GM12878 (cell line): ENCODE measurements at regions not wholly inside any gene's neighbourhood (a gene's known extent, or its start where the extent isn't known, plus 50 kb on each side); places are given as distances from the start of the nearest gene placed in this dataset.

Experiments used
- ATAC-seq: fragments of 200-7000 bp; cut with Tn5 transposase; 3 replicates; pipeline ENCODE4 v1.9.1; 2020; ENCODE audit warnings: mild to moderate bottlenecking, moderate library complexity
- BruUV-seq: library from RNA; stranded (reverse); fragments of 400-500 nt; replicated peaks from 2 replicates; lab custom pipeline; 2021; lab: Mats Ljungman, UMichigan
- CTCF ChIA-PET: fragments of 300-600 bp; sonication (Branson Sonifier 250); formaldehyde crosslinking; extraction: SDS; loops from one replicate; lab custom pipeline; 2021; ENCODE audit warnings: inconsistent platforms; lab: Yijun Ruan, JAX
- POLR2A ChIA-PET: fragments of 350-600 bp; formaldehyde crosslinking; extraction: SDS; loops from one replicate; lab custom pipeline; 2021; ENCODE audit warnings: inconsistent platforms; lab: Charles Lee
- RAD21 ChIA-PET: fragments of 300-600 bp; sonication (Branson Sonifier 250); formaldehyde crosslinking; loops from one replicate; lab custom pipeline; 2023; ENCODE audit warnings: antibody characterized with exemption; ENCODE audit not compliant: unreplicated experiment; lab: Charles Lee
- SMC1A ChIA-PET: fragments of 300-600 bp; sonication (Branson Sonifier 250); formaldehyde crosslinking; loops from one replicate; lab custom pipeline; 2023; ENCODE audit not compliant: unreplicated experiment, uncharacterized antibody; lab: Charles Lee
- DNase-seq: peaks from one replicate; pipeline ENCODE4 v3.0.0-alpha.2; 2011; ENCODE audit warnings: low read depth, low spot score
- FAIRE-seq: peaks from 3 replicates; lab custom pipeline; 2011; peaks lifted over from hg19 to GRCh38; lab: Jason Lieb, UNC
- H2AFZ ChIP-seq: 2 replicates; pipeline ENCODE4 v1.6.0; 2011; ENCODE audit warnings: low read depth, low read length, control low read depth; ENCODE audit not compliant: control insufficient read depth
- H3K27ac ChIP-seq: 2 replicates; pipeline ENCODE4 v1.5.1; 2011; ENCODE audit warnings: control low read depth; ENCODE audit not compliant: control insufficient read depth, insufficient read depth
- H3K27me3 ChIP-seq, 2 experiments: replicated peaks in 1 of 2; 2 replicates each; pipeline versions ENCODE4 v1.6.0 to v1.6.1; 2011; ENCODE audit warnings: low read length in 1 of 2; ENCODE audit not compliant: control insufficient read depth in 2 of 2, insufficient read depth in 2 of 2
- H3K36me3 ChIP-seq, 2 experiments: 2 replicates each; pipeline ENCODE4 v1.5.1; 2011; ENCODE audit warnings: low read length in 1 of 2; ENCODE audit not compliant: control insufficient read depth in 2 of 2, insufficient read depth in 2 of 2
- H3K4me1 ChIP-seq: 2 replicates; pipeline ENCODE4 v1.6.1; 2011; ENCODE audit warnings: mild to moderate bottlenecking, low read length, moderate library complexity, mixed read lengths; ENCODE audit not compliant: control insufficient read depth, insufficient read depth
- H3K4me2 ChIP-seq: 2 replicates; pipeline ENCODE4 v1.6.0; 2011; ENCODE audit warnings: control low read depth; ENCODE audit not compliant: control insufficient read depth, insufficient read depth
- H3K4me3 ChIP-seq: fragments of 200-600 bp; sonication (generic); 2 replicates; pipeline ENCODE4 v1.5.1; 2016
- H3K79me2 ChIP-seq: 2 replicates; pipeline ENCODE4 v1.6.0; 2011; ENCODE audit warnings: low read length; ENCODE audit not compliant: control insufficient read depth, insufficient read depth
- H3K9ac ChIP-seq: 2 replicates; pipeline ENCODE4 v1.8.0; 2011; ENCODE audit warnings: low read length, control low read depth, mixed read lengths; ENCODE audit not compliant: control insufficient read depth, insufficient read depth
- H3K9me3 ChIP-seq: replicated peaks from 3 replicates; pipeline ENCODE4 v1.5.1; 2011; ENCODE audit warnings: mild to moderate bottlenecking, low read length; ENCODE audit not compliant: control insufficient read depth, insufficient read depth
- H4K20me1 ChIP-seq: 2 replicates; pipeline ENCODE4 v1.6.0; 2011; ENCODE audit not compliant: control insufficient read depth, insufficient read depth
- ATF7 ChIP-seq: fragments of 450-650 bp; IDR thresholded peaks from 2 replicates; pipeline ENCODE4 v1.6.1; 2016; ENCODE audit warnings: low read depth, mild to moderate bottlenecking
- BMI1 ChIP-seq: fragments of 450-650 bp; IDR thresholded peaks from 2 replicates; pipeline ENCODE4 v1.6.1; 2016; ENCODE audit warnings: mild to moderate bottlenecking, moderate library complexity, borderline replicate concordance
- CHD1 ChIP-seq: IDR thresholded peaks from 2 replicates; pipeline ENCODE4 v1.6.1; 2012; ENCODE audit warnings: low read depth, low read length, improper control_type of control experiment
- ETV6 ChIP-seq, 2 experiments: fragments of 450-650 bp in 1 of 2; IDR thresholded peaks in 1 of 2; conservative IDR thresholded peaks in 1 of 2; 2 replicates each; pipeline ENCODE4 v1.6.1; 2014; ENCODE audit warnings: antibody characterized with exemption in 1 of 2, borderline replicate concordance in 1 of 2, low read depth in 1 of 2, mild to moderate bottlenecking in 1 of 2, moderate library complexity in 1 of 2
- FOXK2 ChIP-seq: fragments of 450-650 bp; IDR thresholded peaks from 2 replicates; pipeline ENCODE4 v1.6.1; 2017; ENCODE audit warnings: mild to moderate bottlenecking, moderate library complexity
- IKZF1 ChIP-seq: fragments of 450-650 bp; conservative IDR thresholded peaks from 2 replicates; pipeline ENCODE4 v1.6.1; 2017; ENCODE audit warnings: antibody characterized with exemption, mild to moderate bottlenecking
- JUNB ChIP-seq: IDR thresholded peaks from 2 replicates; pipeline ENCODE4 v1.6.1; 2016; ENCODE audit warnings: antibody characterized with exemption, mild to moderate bottlenecking
- MEF2B ChIP-seq: fragments of 450-650 bp; IDR thresholded peaks from 2 replicates; pipeline ENCODE4 v1.6.1; 2018; ENCODE audit warnings: mild to moderate bottlenecking, moderate library complexity; ENCODE audit not compliant: partially characterized antibody, poor library complexity, severe bottlenecking
- NFYB ChIP-seq: IDR thresholded peaks from 2 replicates; pipeline ENCODE4 v1.6.1; 2011; ENCODE audit warnings: low read depth, mild to moderate bottlenecking, low read length, improper control_type of control experiment, moderate library complexity; ENCODE audit not compliant: insufficient read depth
- RUNX3 ChIP-seq: IDR thresholded peaks from 2 replicates; pipeline ENCODE4 v1.6.1; 2012; ENCODE audit warnings: low read length, inconsistent platforms
- SMAD5 ChIP-seq: IDR thresholded peaks from 2 replicates; pipeline ENCODE4 v1.6.1; 2016; ENCODE audit warnings: antibody characterized with exemption, low read depth
- SRF ChIP-seq, 2 experiments: IDR thresholded peaks; 2 replicates each; pipeline ENCODE4 v1.6.1; 2011; ENCODE audit warnings: low read depth in 2 of 2, low read length in 2 of 2, mild to moderate bottlenecking in 1 of 2, moderate library complexity in 1 of 2
- TBL1XR1 ChIP-seq: IDR thresholded peaks from 2 replicates; pipeline ENCODE4 v1.6.1; 2012; ENCODE audit warnings: low read depth, low read length, improper control_type of control experiment
- TCF12 ChIP-seq: IDR thresholded peaks from 2 replicates; pipeline ENCODE4 v1.6.1; 2011; ENCODE audit warnings: low read depth, mild to moderate bottlenecking, low read length
- YBX1 ChIP-seq: fragments of 450-650 bp; IDR thresholded peaks from 2 replicates; pipeline ENCODE4 v1.6.1; 2016; ENCODE audit warnings: antibody characterized with exemption
- ZBED1 ChIP-seq: IDR thresholded peaks from 2 replicates; pipeline ENCODE4 v1.6.1; 2016; ENCODE audit warnings: borderline replicate concordance
- WGBS: methylation state at CpG from one replicate; pipeline ENCODE4 v1.1.6; 2016; ENCODE audit warnings: low lambda C conversion rate; ENCODE audit not compliant: insufficient replicate concordance, insufficient coverage; ENCODE audit errors: missing lambda C conversion rate; 5-methylcytosine and 5-hydroxymethylcytosine counted together
- in situ Hi-C: fragments of 300-500 bp; cut with MboI; formaldehyde crosslinking; loops from 9 replicates; pipeline ENCODE4 v1.14.3; 2018; ENCODE audit warnings: mixed read lengths
- intact Hi-C: fragments of 100-400 bp; cut with micrococcal nuclease; formaldehyde crosslinking; loops from one replicate; pipeline ENCODE4 v1.14.2; 2022; ENCODE audit not compliant: unreplicated experiment
- TF ChIP-seq, protein P1 (sequence below): fragments of 450-650 bp; IDR thresholded peaks from 2 replicates; pipeline ENCODE4 v1.6.1; 2017; ENCODE audit warnings: mild to moderate bottlenecking
- TF ChIP-seq, protein P2 (sequence below): fragments of 450-650 bp; formaldehyde crosslinking; IDR thresholded peaks from 2 replicates; pipeline ENCODE4 v1.4.0; 2022; ENCODE audit warnings: mild to moderate bottlenecking, moderate library complexity
- TF ChIP-seq, protein P3 (sequence below): fragments of 450-650 bp; conservative IDR thresholded peaks from 2 replicates; pipeline ENCODE4 v1.6.1; 2017; ENCODE audit warnings: mild to moderate bottlenecking, moderate library complexity

DNA sequence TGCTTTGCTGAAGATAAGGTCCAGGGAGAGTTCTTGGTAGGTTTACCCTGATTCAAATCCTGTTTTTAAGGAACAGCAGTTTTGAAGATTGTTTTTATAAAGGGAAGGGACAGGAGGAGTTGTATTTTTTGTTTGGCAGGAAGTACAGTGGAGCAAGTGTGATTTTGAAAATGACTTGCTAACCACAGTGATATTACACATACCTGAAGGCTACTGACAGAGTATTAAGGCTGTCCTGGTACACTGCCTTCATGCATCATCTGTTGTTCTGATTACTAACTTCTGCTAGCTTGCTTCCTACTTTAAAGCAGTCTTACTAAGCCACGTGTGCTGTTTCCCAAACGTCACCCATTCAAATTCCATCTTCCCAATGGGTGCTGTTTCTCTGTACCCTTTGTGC, 559.5 kb upstream of the SGCD start:
- no peak overlapping the region for H3K27ac ChIP-seq
- no peak for DNase-seq
- RAD21 ChIA-PET: no interaction called here

More for the DNA sequence above, 559.5 kb upstream of the SGCD start:
- TF ChIP-seq TCF12 (no peak), ETV6 (conservative IDR thresholded peaks at IDR 0.05 in 1 of 2, IDR thresholded peaks at IDR 0.05 in 1 of 2; ENCODE audit: borderline replicate concordance in 1 of 2, low read depth in 1 of 2) (no peak), BMI1 (no peak), TBL1XR1 (no peak), ATF7 (no peak), ZBED1 (no peak), NFYB (no peak), SMAD5 (no peak), SRF (IDR thresholded peaks at IDR 0.05; ENCODE audit: low read depth in 2 of 2, low read length in 2 of 2) (no peak), YBX1 (no peak), RUNX3 (no peak), CHD1 (no peak), IKZF1 (no peak; the same call in 1 of the 2 replicates), JUNB (no peak), MEF2B (no peak), FOXK2 (no peak)
- TF ChIP-seq, protein P1, sequence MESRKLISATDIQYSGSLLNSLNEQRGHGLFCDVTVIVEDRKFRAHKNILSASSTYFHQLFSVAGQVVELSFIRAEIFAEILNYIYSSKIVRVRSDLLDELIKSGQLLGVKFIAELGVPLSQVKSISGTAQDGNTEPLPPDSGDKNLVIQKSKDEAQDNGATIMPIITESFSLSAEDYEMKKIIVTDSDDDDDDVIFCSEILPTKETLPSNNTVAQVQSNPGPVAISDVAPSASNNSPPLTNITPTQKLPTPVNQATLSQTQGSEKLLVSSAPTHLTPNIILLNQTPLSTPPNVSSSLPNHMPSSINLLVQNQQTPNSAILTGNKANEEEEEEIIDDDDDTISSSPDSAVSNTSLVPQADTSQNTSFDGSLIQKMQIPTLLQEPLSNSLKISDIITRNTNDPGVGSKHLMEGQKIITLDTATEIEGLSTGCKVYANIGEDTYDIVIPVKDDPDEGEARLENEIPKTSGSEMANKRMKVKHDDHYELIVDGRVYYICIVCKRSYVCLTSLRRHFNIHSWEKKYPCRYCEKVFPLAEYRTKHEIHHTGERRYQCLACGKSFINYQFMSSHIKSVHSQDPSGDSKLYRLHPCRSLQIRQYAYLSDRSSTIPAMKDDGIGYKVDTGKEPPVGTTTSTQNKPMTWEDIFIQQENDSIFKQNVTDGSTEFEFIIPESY: no peak
- TF ChIP-seq, protein P2, sequence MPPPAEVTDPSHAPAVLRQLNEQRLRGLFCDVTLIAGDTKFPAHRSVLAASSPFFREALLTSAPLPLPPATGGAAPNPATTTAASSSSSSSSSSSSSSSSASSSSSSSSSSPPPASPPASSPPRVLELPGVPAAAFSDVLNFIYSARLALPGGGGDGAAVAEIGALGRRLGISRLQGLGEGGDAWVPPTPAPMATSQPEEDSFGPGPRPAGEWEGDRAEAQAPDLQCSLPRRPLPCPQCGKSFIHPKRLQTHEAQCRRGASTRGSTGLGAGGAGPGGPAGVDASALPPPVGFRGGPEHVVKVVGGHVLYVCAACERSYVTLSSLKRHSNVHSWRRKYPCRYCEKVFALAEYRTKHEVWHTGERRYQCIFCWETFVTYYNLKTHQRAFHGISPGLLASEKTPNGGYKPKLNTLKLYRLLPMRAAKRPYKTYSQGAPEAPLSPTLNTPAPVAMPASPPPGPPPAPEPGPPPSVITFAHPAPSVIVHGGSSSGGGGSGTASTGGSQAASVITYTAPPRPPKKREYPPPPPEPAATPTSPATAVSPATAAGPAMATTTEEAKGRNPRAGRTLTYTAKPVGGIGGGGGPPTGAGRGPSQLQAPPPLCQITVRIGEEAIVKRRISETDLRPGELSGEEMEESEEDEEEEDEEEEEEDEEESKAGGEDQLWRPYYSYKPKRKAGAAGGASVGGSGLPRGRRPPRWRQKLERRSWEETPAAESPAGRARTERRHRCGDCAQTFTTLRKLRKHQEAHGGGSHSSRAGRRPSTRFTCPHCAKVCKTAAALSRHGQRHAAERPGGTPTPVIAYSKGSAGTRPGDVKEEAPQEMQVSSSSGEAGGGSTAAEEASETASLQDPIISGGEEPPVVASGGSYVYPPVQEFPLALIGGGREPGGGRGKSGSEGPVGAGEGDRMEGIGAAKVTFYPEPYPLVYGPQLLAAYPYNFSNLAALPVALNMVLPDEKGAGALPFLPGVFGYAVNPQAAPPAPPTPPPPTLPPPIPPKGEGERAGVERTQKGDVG: no peak
- TF ChIP-seq, protein P3, sequence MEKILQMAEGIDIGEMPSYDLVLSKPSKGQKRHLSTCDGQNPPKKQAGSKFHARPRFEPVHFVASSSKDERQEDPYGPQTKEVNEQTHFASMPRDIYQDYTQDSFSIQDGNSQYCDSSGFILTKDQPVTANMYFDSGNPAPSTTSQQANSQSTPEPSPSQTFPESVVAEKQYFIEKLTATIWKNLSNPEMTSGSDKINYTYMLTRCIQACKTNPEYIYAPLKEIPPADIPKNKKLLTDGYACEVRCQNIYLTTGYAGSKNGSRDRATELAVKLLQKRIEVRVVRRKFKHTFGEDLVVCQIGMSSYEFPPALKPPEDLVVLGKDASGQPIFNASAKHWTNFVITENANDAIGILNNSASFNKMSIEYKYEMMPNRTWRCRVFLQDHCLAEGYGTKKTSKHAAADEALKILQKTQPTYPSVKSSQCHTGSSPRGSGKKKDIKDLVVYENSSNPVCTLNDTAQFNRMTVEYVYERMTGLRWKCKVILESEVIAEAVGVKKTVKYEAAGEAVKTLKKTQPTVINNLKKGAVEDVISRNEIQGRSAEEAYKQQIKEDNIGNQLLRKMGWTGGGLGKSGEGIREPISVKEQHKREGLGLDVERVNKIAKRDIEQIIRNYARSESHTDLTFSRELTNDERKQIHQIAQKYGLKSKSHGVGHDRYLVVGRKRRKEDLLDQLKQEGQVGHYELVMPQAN: no peak
- ChIA-PET CTCF (no interaction called here), SMC1A (interaction anchor here (0.6 kb wide), 1 partner anchor 711 kb away, joined by 3 read pairs; no protein-coding TSS in a partner anchor), POLR2A (no interaction called here)
- Histone ChIP-seq H2AFZ (no peak overlapping the region), H4K20me1 (no peaks in the 10 kb centered on the region), H3K9ac (no peak overlapping the region), H3K36me3 (no peaks in the 10 kb centered on the region), H3K79me2 (no peaks in the 10 kb centered on the region), H3K9me3 (no peaks in the 10 kb centered on the region; the same call in 2 of the 3 replicates), H3K27me3 (no peaks in the 10 kb centered on the region), H3K4me3 (no peak overlapping the region), H3K4me2 (no peak overlapping the region), H3K4me1 (no peaks in the 10 kb centered on the region)
- in situ Hi-C loops (no loop called here), intact Hi-C loops (no loop called here)
- no TSS peak for BruUV-seq
- peak; percentile 78 for ATAC-seq
- FAIRE-seq: no peak
- WGBS: 0% methylated on average over 2 of the region's 2 CpGs
